LNCaP clone FGC (cell line): ENCODE measurements at regions not wholly inside any gene's neighbourhood (a gene's known extent, or its start where the extent isn't known, plus 50 kb on each side); places are given as distances from the start of the nearest gene placed in this dataset.

Experiments
- DNase-seq: peaks from one replicate; pipeline ENCODE4 v3.0.0-alpha.2; 2011; ENCODE audit warnings: low read depth
- H3K4me3 ChIP-seq: 2 replicates; pipeline ENCODE4 v1.5.1; 2011; ENCODE audit warnings: mild to moderate bottlenecking, low read depth, low read length, control low read depth
- TF ChIP-seq, protein P1 (sequence below): IDR thresholded peaks from 2 replicates; pipeline ENCODE4 v1.5.1; 2012; ENCODE audit warnings: mild to moderate bottlenecking; ENCODE audit not compliant: control insufficient read depth, insufficient read depth; ENCODE audit errors: extremely low read depth

- no peak for DNase-seq
- TF ChIP-seq, protein P1, sequence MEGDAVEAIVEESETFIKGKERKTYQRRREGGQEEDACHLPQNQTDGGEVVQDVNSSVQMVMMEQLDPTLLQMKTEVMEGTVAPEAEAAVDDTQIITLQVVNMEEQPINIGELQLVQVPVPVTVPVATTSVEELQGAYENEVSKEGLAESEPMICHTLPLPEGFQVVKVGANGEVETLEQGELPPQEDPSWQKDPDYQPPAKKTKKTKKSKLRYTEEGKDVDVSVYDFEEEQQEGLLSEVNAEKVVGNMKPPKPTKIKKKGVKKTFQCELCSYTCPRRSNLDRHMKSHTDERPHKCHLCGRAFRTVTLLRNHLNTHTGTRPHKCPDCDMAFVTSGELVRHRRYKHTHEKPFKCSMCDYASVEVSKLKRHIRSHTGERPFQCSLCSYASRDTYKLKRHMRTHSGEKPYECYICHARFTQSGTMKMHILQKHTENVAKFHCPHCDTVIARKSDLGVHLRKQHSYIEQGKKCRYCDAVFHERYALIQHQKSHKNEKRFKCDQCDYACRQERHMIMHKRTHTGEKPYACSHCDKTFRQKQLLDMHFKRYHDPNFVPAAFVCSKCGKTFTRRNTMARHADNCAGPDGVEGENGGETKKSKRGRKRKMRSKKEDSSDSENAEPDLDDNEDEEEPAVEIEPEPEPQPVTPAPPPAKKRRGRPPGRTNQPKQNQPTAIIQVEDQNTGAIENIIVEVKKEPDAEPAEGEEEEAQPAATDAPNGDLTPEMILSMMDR, result no peak
- no peak overlapping the region for H3K4me3 ChIP-seq
These were observed 60.5 kb upstream of the C9orf72 start for GRCh38 chr9:27633764-27634163.

DNA sequence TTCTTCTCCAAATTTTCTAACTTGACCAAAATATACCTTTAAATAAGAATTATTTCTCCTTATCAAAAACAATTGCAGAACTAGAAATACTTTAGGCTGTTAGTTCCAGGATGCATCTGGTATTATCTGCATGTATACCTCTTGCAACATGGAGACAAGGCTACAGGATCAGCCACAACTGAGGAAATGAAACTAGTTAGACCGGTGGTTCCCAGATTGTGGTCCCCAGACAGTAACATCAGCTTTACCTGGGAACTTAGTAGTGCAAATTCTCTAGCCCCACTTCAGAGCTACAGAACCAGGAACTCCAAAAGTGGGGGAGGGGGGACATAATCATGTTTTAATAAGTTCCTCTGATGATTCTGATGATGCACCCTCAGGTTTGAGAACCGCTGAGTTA is 61.6 kb upstream of the C9orf72 start:
- no peak overlapping the region for H3K4me3 ChIP-seq
- no peak for DNase-seq
- TF ChIP-seq, protein P1, result no peak

DNA sequence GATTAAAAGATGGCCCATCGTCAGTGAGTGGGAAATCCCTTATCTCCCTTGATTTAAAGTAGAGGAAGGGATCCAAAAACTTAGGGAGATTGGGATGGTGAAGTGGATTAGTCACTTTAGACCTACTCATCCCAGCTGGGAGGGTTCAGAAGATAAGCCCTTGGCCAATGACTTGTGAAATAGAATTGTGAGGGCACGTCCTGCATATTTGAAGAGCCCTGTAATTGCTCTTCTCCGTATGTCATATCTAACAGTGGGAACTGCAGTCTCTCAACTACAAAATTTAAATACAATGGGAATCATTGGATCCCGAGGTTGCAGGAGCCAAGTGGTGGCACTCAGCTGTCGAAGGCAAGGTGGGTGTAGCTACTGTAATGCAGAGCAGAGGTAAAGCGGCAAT is 65.4 kb upstream of the C9orf72 start:
- no peak for DNase-seq
- H3K4me3 ChIP-seq, result no peak overlapping the region
- TF ChIP-seq, protein P1, result no peak

DNA sequence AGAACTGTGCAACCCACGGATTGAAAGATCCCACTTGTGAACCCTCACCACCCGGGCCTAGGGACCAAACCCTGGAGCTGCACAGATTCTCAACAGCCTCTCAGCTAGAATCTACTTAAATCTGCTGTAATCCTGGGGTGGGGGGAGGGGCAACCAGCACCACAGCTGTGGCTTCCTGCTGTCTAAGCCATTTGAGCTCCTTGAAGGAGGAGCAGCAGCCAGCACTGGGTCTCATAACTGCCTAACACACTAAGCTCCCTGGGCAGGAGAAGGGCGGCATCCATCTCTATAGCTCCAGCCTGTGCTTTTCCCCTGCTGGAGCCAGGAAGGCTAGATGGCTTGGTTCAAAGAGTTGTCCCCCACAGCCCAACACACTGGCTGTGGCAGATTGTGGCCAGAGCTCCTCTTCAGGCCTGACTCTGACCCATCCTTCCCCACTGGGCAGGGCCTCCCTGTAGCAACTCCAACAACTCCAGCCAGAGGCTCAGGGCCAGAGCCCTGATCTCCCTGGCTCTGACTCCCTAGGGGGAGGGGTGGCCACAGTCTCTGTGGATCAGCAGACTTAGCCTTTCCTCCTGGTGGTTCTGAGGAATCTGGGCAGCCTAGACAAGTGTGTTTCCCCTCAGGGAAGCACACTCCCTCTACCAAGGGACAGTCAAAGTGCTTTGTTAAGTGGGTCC is 72.0 kb upstream of the C9orf72 start:
- H3K4me3 ChIP-seq, result no peak overlapping the region
- no peak for DNase-seq
- TF ChIP-seq, protein P1, result no peak

DNA sequence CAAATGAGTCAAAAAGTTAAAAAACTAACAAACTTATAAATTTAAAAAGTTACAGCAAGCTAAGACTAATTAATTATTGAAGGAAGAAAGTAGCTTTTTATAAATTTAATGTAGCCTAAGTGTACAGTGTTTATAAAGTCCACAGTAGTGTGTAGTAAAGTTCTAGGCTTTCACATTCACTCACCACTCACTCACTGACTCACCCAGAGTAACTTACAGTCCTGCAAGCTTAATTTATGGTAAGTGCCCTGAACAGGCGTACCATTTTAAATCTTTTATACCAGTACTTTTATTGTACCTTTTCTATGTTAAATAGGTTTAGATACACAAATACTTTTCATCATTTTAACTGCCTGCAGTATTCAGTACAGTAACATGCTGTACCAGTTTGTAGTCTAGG is 80.0 kb upstream of the C9orf72 start:
- TF ChIP-seq, protein P1, result no peak
- H3K4me3 ChIP-seq, result no peak overlapping the region
- DNase-seq, result no peak

GRCh38 chr9:27653957-27654356 is 80.7 kb upstream of the C9orf72 start:
- no peak overlapping the region for H3K4me3 ChIP-seq
- DNase-seq, result no peak
- TF ChIP-seq, protein P1, result no peak
